Neural cell (in vitro differentiated cells): ENCODE measurements at regions not wholly inside any gene's neighbourhood (a gene's known extent, or its start where the extent isn't known, plus 50 kb on each side); places are given as distances from the start of the nearest gene placed in this dataset.

Experiments used
- H2AFZ ChIP-seq: fragments of 200-600, 300-800 bp; sonication (generic), shearing (Covaris generic); 2 replicates; pipeline ENCODE4 v1.6.0; 2014; ENCODE audit warnings: low read depth, mild to moderate bottlenecking, antibody characterized with exemption, low read length, moderate library complexity
- H3F3A ChIP-seq: fragments of 200-600 bp; shearing (Covaris generic); 2 replicates; pipeline ENCODE4 v1.6.1; 2016; ENCODE audit warnings: mild to moderate bottlenecking, moderate library complexity, mixed read lengths, antibody characterized with exemption, low read length; ENCODE audit not compliant: insufficient read depth, poor library complexity, severe bottlenecking
- H3K27ac ChIP-seq: fragments of 200-600, 300-800 bp; sonication (generic), shearing (Covaris generic); 2 replicates; pipeline ENCODE4 v1.5.1; 2014; ENCODE audit warnings: mild to moderate bottlenecking, low read length, moderate library complexity
- H3K27me3 ChIP-seq: fragments of 300-800, 200-600 bp; sonication (generic), shearing (Covaris generic); 2 replicates; pipeline ENCODE4 v1.6.0; 2014; ENCODE audit warnings: mild to moderate bottlenecking, low read depth, low read length, moderate library complexity; ENCODE audit not compliant: insufficient read depth
- H3K36me3 ChIP-seq: fragments of 300-800, 200-600 bp; sonication (generic), shearing (Covaris generic); 2 replicates; pipeline ENCODE4 v1.5.1; 2014; ENCODE audit warnings: mild to moderate bottlenecking, antibody characterized with exemption, low read length, moderate library complexity; ENCODE audit not compliant: insufficient read depth
- H3K4me2 ChIP-seq: fragments of 300-800, 200-600 bp; sonication (generic), shearing (Covaris generic); 2 replicates; pipeline ENCODE4 v1.6.0; 2014; ENCODE audit warnings: mild to moderate bottlenecking, low read length
- H3K4me3 ChIP-seq: fragments of 300-800, 200-600 bp; sonication (generic), shearing (Covaris generic); 2 replicates; pipeline ENCODE4 v1.5.1; 2014; ENCODE audit warnings: mild to moderate bottlenecking, low read length, moderate library complexity
- H3K79me2 ChIP-seq: fragments of 200-600 bp; shearing (Covaris generic); replicated peaks from 2 replicates; pipeline ENCODE4 v1.6.0; 2014; ENCODE audit warnings: mild to moderate bottlenecking, low read length, moderate library complexity; ENCODE audit not compliant: insufficient read depth
- H3K9ac ChIP-seq: fragments of 300-800, 200-600 bp; sonication (generic), shearing (Covaris generic); 2 replicates; pipeline ENCODE4 v1.6.1; 2016; ENCODE audit warnings: mild to moderate bottlenecking, low read length, mixed read lengths
- H3K9me2 ChIP-seq: fragments of 200-600 bp; shearing (Covaris generic); 2 replicates; pipeline ENCODE4 v1.6.1; 2016; ENCODE audit warnings: mild to moderate bottlenecking, low read length, mixed read lengths; ENCODE audit not compliant: insufficient read depth
- H3K9me3 ChIP-seq: fragments of 200-600, 300-800 bp; sonication (generic), shearing (Covaris generic); 2 replicates; pipeline ENCODE4 v1.6.1; 2016; ENCODE audit warnings: mild to moderate bottlenecking, mixed run types, low read length, moderate library complexity, mixed read lengths
- H4K20me1 ChIP-seq: fragments of 200-600 bp; shearing (Covaris generic); 2 replicates; pipeline ENCODE4 v1.6.1; 2016; ENCODE audit warnings: mild to moderate bottlenecking, mixed run types; ENCODE audit not compliant: insufficient read depth
- EP300 ChIP-seq: fragments of 450-650 bp; conservative IDR thresholded peaks from 2 replicates; pipeline ENCODE4 v1.6.1; 2014; ENCODE audit warnings: antibody characterized with exemption, mild to moderate bottlenecking, moderate library complexity; ENCODE audit not compliant: poor library complexity, severe bottlenecking
- EZH2 ChIP-seq: fragments of 200-600, 300-800 bp; shearing (Covaris generic), sonication (generic); IDR thresholded peaks from 2 replicates; pipeline ENCODE4 v1.6.1; 2014; ENCODE audit warnings: antibody characterized with exemption, low read length, borderline replicate concordance, mild to moderate bottlenecking; ENCODE audit not compliant: insufficient read depth, poor library complexity, severe bottlenecking
- MXI1 ChIP-seq: fragments of 450-650 bp; conservative IDR thresholded peaks from 2 replicates; pipeline ENCODE4 v1.6.1; 2014; ENCODE audit warnings: antibody characterized with exemption, mild to moderate bottlenecking; ENCODE audit not compliant: poor library complexity, severe bottlenecking
- POLR2AphosphoS5 ChIP-seq: IDR thresholded peaks from 2 replicates; pipeline ENCODE4 v1.6.1; 2012
- RAD21 ChIP-seq: fragments of 450-650 bp; conservative IDR thresholded peaks from 2 replicates; pipeline ENCODE4 v1.6.1; 2014; ENCODE audit warnings: antibody characterized with exemption, mild to moderate bottlenecking, moderate library complexity
- SMC3 ChIP-seq: fragments of 450-650 bp; conservative IDR thresholded peaks from 2 replicates; pipeline ENCODE4 v1.6.1; 2014; ENCODE audit warnings: antibody characterized with exemption, mild to moderate bottlenecking, moderate library complexity; ENCODE audit not compliant: poor library complexity
- TAF1 ChIP-seq: IDR thresholded peaks from 2 replicates; pipeline ENCODE4 v1.6.1; 2012; ENCODE audit warnings: low read depth
- TF ChIP-seq, protein P1 (sequence below): IDR thresholded peaks from 2 replicates; pipeline ENCODE4 v1.6.1; 2012; ENCODE audit warnings: borderline replicate concordance
- TF ChIP-seq, protein P2 (sequence below): fragments of 450-650 bp; IDR thresholded peaks from 2 replicates; pipeline ENCODE4 v1.5.1; 2014; ENCODE audit warnings: antibody characterized with exemption, mild to moderate bottlenecking, moderate library complexity; ENCODE audit not compliant: poor library complexity, severe bottlenecking

DNA sequence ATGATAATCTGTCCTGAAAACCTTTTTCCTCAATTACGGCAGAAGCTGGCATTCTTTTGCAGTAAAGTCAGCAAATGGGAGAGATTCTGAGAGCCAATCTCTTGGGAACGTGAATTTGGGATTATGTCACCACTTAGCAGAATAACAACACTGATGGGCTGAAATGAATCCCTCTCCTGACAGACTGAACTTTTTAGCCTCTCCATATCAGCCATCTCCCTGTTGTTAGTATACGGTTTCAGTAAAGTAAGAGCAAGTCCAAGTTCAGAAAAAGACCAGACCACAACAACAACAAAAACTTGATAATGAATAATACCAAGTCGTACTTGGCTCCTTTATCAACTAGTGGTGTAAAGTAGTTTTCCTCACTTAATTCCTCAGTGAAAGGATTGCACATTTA, 1048.8 kb downstream of the GATA3 start:
- Histone ChIP-seq H3K27ac (no peak overlapping the region), H3K36me3 (no peaks in the 10 kb centered on the region), H3K79me2 (no peaks in the 10 kb centered on the region), H3K9ac (no peak overlapping the region), H3K9me3 (no peaks in the 10 kb centered on the region), H3K27me3 (no peaks in the 10 kb centered on the region), H3K4me3 (no peak overlapping the region), H3K4me2 (no peak overlapping the region), H2AFZ (no peak overlapping the region), H3K9me2 (no peaks in the 10 kb centered on the region), H3F3A (no peaks in the 10 kb centered on the region), H4K20me1 (no peaks in the 10 kb centered on the region)
- TF ChIP-seq TAF1: no peak
- no peak for TF ChIP-seq SMC3
- TF ChIP-seq MXI1: no peak
- TF ChIP-seq, protein P1, sequence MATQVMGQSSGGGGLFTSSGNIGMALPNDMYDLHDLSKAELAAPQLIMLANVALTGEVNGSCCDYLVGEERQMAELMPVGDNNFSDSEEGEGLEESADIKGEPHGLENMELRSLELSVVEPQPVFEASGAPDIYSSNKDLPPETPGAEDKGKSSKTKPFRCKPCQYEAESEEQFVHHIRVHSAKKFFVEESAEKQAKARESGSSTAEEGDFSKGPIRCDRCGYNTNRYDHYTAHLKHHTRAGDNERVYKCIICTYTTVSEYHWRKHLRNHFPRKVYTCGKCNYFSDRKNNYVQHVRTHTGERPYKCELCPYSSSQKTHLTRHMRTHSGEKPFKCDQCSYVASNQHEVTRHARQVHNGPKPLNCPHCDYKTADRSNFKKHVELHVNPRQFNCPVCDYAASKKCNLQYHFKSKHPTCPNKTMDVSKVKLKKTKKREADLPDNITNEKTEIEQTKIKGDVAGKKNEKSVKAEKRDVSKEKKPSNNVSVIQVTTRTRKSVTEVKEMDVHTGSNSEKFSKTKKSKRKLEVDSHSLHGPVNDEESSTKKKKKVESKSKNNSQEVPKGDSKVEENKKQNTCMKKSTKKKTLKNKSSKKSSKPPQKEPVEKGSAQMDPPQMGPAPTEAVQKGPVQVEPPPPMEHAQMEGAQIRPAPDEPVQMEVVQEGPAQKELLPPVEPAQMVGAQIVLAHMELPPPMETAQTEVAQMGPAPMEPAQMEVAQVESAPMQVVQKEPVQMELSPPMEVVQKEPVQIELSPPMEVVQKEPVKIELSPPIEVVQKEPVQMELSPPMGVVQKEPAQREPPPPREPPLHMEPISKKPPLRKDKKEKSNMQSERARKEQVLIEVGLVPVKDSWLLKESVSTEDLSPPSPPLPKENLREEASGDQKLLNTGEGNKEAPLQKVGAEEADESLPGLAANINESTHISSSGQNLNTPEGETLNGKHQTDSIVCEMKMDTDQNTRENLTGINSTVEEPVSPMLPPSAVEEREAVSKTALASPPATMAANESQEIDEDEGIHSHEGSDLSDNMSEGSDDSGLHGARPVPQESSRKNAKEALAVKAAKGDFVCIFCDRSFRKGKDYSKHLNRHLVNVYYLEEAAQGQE: no peak
- TF ChIP-seq EZH2: no peak
- TF ChIP-seq POLR2AphosphoS5: no peak
- TF ChIP-seq EP300: no peak
- no peak for TF ChIP-seq RAD21
- TF ChIP-seq, protein P2, sequence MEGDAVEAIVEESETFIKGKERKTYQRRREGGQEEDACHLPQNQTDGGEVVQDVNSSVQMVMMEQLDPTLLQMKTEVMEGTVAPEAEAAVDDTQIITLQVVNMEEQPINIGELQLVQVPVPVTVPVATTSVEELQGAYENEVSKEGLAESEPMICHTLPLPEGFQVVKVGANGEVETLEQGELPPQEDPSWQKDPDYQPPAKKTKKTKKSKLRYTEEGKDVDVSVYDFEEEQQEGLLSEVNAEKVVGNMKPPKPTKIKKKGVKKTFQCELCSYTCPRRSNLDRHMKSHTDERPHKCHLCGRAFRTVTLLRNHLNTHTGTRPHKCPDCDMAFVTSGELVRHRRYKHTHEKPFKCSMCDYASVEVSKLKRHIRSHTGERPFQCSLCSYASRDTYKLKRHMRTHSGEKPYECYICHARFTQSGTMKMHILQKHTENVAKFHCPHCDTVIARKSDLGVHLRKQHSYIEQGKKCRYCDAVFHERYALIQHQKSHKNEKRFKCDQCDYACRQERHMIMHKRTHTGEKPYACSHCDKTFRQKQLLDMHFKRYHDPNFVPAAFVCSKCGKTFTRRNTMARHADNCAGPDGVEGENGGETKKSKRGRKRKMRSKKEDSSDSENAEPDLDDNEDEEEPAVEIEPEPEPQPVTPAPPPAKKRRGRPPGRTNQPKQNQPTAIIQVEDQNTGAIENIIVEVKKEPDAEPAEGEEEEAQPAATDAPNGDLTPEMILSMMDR: no peak

DNA sequence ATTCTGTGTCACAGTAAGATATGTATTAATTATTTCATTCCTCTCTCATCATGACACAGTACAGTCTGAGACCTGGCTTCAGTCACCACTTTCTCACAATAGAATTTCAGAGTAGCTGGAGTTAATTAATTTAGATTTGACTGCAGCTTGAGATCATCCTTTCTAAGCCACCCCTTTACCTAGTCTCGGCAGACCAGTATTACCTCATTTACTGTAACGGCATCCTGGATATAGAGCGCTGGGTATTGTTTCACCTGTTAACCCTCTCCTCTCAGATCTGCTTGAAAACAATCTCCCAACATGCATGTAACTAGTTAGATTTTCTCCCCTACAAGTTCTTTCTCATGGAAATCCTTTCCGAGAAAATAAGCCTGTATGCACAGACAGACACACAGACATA, 1057.5 kb downstream of the GATA3 start:
- Histone ChIP-seq H3K27ac (no peak overlapping the region), H3K9me2 (no peaks in the 10 kb centered on the region), H3K36me3 (no peaks in the 10 kb centered on the region), H3F3A (no peaks in the 10 kb centered on the region), H3K4me3 (no peak overlapping the region), H3K9ac (no peak overlapping the region), H2AFZ (no peak overlapping the region), H4K20me1 (no peaks in the 10 kb centered on the region), H3K4me2 (no peak overlapping the region), H3K9me3 (no peaks in the 10 kb centered on the region), H3K79me2 (no peaks in the 10 kb centered on the region), H3K27me3 (no peaks in the 10 kb centered on the region)
- TF ChIP-seq EZH2 (no peak), SMC3 (no peak), RAD21 (no peak), POLR2AphosphoS5 (no peak), TAF1 (no peak), EP300 (no peak), MXI1 (no peak)
- TF ChIP-seq, protein P1: no peak
- TF ChIP-seq, protein P2: no peak
